GM20431 (cell line): ENCODE measurements at regions not wholly inside any gene's neighbourhood (a gene's known extent, or its start where the extent isn't known, plus 50 kb on each side); places are given as distances from the start of the nearest gene placed in this dataset.

Experiments used
- in situ Hi-C: fragments of 300-500 bp; cut with MseI, MboI; formaldehyde crosslinking; loops from one replicate; pipeline ENCODE4 v1.15.0; 2020; ENCODE audit warnings: low sequenced_read_pairs; ENCODE audit not compliant: unreplicated experiment

GRCh38 chr16:85402910-85403692 lies 210.0 kb upstream of the GSE1 start:
- in situ Hi-C loops = no loop called here

- in situ Hi-C loops = no loop called here
Measured at GRCh38 chr16:85403693-85404092, 209.4 kb upstream of the GSE1 start.

- in situ Hi-C loops = no loop called here
Measured at GRCh38 chr16:85412911-85413520, 200.1 kb upstream of the GSE1 start.

- in situ Hi-C loops = no loop called here
Measured at GRCh38 chr16:85413691-85414663, 199.1 kb upstream of the GSE1 start.

GRCh38 chr16:85415196-85416090 lies 197.7 kb upstream of the GSE1 start:
- in situ Hi-C loops = no loop called here

GRCh38 chr16:85416228-85417109 lies 196.7 kb upstream of the GSE1 start:
- in situ Hi-C loops = no loop called here

- in situ Hi-C loops = no loop called here
Measured at GRCh38 chr16:85417156-85417860, 195.8 kb upstream of the GSE1 start.

- in situ Hi-C loops = no loop called here
Measured at GRCh38 chr16:85418978-85419491, 194.1 kb upstream of the GSE1 start.

GRCh38 chr16:85419503-85420408 lies 193.4 kb upstream of the GSE1 start:
- in situ Hi-C loops = no loop called here

- in situ Hi-C loops = no loop called here
Measured at GRCh38 chr16:85420501-85421337, 192.4 kb upstream of the GSE1 start.

- in situ Hi-C loops = no loop called here
Measured at GRCh38 chr16:85421338-85422195, 191.6 kb upstream of the GSE1 start.

- in situ Hi-C loops = no loop called here
Measured at GRCh38 chr16:85422196-85422631, 190.9 kb upstream of the GSE1 start.

- in situ Hi-C loops = no loop called here
Measured at GRCh38 chr16:85422632-85423550, 190.2 kb upstream of the GSE1 start.

- in situ Hi-C loops = no loop called here
Measured at GRCh38 chr16:85423631-85424030, 189.5 kb upstream of the GSE1 start.
